Stomach (tissue), 8 donors: ENCODE measurements at regions not wholly inside any gene's neighbourhood (a gene's known extent, or its start where the extent isn't known, plus 50 kb on each side); places are given as distances from the start of the nearest gene placed in this dataset.
A peak's percentile ranks its signal among the peaks of the same experiment; 100 is the strongest.

Source experiments
- DNase-seq, 2 donors: peaks; one replicate each; pipeline versions ENCODE4 v3.0.0 to v3.0.0-alpha.2; 2013 to 2019
- H3K27ac ChIP-seq, 5 donors: fragments of 200-600 bp in 4 of 5; sonication (generic) in 4 of 5; one replicate each; pipeline ENCODE4 v1.5.1; 2013 to 2019; ENCODE audit warnings: mild to moderate bottlenecking in 1 of 5, moderate library complexity in 1 of 5
- H3K27me3 ChIP-seq, 3 donors: fragments of 200-600 bp; sonication (generic); one replicate each; pipeline ENCODE4 v1.5.1; 2017 to 2019; ENCODE audit warnings: mixed run types in 1 of 3
- H3K36me3 ChIP-seq, 4 donors: fragments of 200-600 bp; sonication (generic); 1 replicate in 3 of 4; 2 replicates in 1 of 4; pipeline ENCODE4 v1.5.1; 2016 to 2019
- H3K4me1 ChIP-seq, 4 donors: fragments of 200-600 bp; sonication (generic); one replicate each; pipeline ENCODE4 v1.5.1; 2016 to 2019
- H3K4me3 ChIP-seq, 4 donors: fragments of 200-600 bp; sonication (generic) in 3 of 4; one replicate each; pipeline ENCODE4 v1.5.1; 2016 to 2019; ENCODE audit warnings: mild to moderate bottlenecking in 1 of 4
- H3K9me3 ChIP-seq, 4 donors: fragments of 200-600 bp; sonication (generic); one replicate each; pipeline ENCODE4 v1.5.1; 2016 to 2019
- EP300 ChIP-seq: sonication (generic); formaldehyde crosslinking; IDR thresholded peaks from one replicate; pipeline ENCODE4 v1.6.1; 2017; ENCODE audit warnings: antibody characterized with exemption
- POLR2A ChIP-seq, 4 donors: fragments of 450-650 bp; IDR thresholded peaks; one replicate each; pipeline ENCODE4 v1.6.1; 2016; ENCODE audit warnings: antibody characterized with exemption in 4 of 4, control low read depth in 2 of 4, mild to moderate bottlenecking in 1 of 4, moderate library complexity in 1 of 4
- POLR2AphosphoS5 ChIP-seq, 3 donors: sonication (generic); formaldehyde crosslinking; IDR thresholded peaks; one replicate each; pipeline ENCODE4 v1.6.1; 2016; ENCODE audit warnings: antibody characterized with exemption in 3 of 3
- WGBS, 5 donors: extraction: QIAGEN DNeasy Blood & Tissue Kit in 3 of 5; methylation state at CpG; one replicate each; pipeline versions ENCODE4 v1.1.5 to v1.1.7; 2013 to 2018; 5-methylcytosine and 5-hydroxymethylcytosine counted together
- intact Hi-C: fragments of 100-400 bp; cut with DNase I; formaldehyde crosslinking; loops from one replicate; pipeline ENCODE4 v1.15.1; 2023; ENCODE audit warnings: low total_unique reads
- TF ChIP-seq, protein P1 (sequence below), 7 experiments: fragments of 450-650 bp in 4 of 7; fragments of 200-600 bp in 3 of 7; sonication (generic) in 3 of 7; IDR thresholded peaks; one replicate each; pipeline ENCODE4 v1.5.1; 2016 to 2019; ENCODE audit warnings: antibody characterized with exemption in 7 of 7, control low read depth in 2 of 7, mild to moderate bottlenecking in 1 of 7
- donor health status: healthy with polysubstance abuse.
- donor health status: Bipolar disorder and iron deficiency.
- donor health status: healthy.

- Histone ChIP-seq H3K36me3 (no peaks in the 10 kb centered on the region), H3K4me3 (no peak overlapping the region), H3K9me3 (peaks cover 0 to 6% (median 0%) of the 10 kb centered on the region in 4 donors), H3K27ac (no peak overlapping the region), H3K27me3 (no peaks in the 10 kb centered on the region), H3K4me1 (no peaks in the 10 kb centered on the region)
- intact Hi-C loops: no loop called here
- WGBS, 5 donors: 64 to 89% (median 86%) methylated on average over 2 to 5 of the region's 5 CpGs
- TF ChIP-seq POLR2A (IDR thresholded peaks at IDR 0.05) (no peak), POLR2AphosphoS5 (IDR thresholded peaks at IDR 0.05) (no peak), EP300 (no peak)
- TF ChIP-seq, protein P1, sequence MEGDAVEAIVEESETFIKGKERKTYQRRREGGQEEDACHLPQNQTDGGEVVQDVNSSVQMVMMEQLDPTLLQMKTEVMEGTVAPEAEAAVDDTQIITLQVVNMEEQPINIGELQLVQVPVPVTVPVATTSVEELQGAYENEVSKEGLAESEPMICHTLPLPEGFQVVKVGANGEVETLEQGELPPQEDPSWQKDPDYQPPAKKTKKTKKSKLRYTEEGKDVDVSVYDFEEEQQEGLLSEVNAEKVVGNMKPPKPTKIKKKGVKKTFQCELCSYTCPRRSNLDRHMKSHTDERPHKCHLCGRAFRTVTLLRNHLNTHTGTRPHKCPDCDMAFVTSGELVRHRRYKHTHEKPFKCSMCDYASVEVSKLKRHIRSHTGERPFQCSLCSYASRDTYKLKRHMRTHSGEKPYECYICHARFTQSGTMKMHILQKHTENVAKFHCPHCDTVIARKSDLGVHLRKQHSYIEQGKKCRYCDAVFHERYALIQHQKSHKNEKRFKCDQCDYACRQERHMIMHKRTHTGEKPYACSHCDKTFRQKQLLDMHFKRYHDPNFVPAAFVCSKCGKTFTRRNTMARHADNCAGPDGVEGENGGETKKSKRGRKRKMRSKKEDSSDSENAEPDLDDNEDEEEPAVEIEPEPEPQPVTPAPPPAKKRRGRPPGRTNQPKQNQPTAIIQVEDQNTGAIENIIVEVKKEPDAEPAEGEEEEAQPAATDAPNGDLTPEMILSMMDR (IDR thresholded peaks at IDR 0.05): no peak
- DNase-seq: no peak
Measured at GRCh38 chr18:73283788-73284187, 416.0 kb upstream of the NETO1 start.

GRCh38 chr18:73283032-73283431, 415.2 kb upstream of the NETO1 start:
- H3K9me3 ChIP-seq: peaks cover 0 to 6% (median 0%) of the 10 kb centered on the region in 4 donors
- TF ChIP-seq POLR2A (IDR thresholded peaks at IDR 0.05) (no peak), POLR2AphosphoS5 (IDR thresholded peaks at IDR 0.05) (no peak), EP300 (no peak)
- TF ChIP-seq, protein P1 (IDR thresholded peaks at IDR 0.05): no peak
- DNase-seq: no peak
- H3K36me3 ChIP-seq: no peaks in the 10 kb centered on the region
- no peaks in the 10 kb centered on the region for H3K27me3 ChIP-seq
- H3K4me1 ChIP-seq: no peaks in the 10 kb centered on the region
- intact Hi-C loops: no loop called here
- WGBS, 5 donors: 70 to 82% (median 76%) methylated on average over 2 of the region's 2 CpGs
- H3K4me3 ChIP-seq: no peak overlapping the region
- no peak overlapping the region for H3K27ac ChIP-seq

DNA sequence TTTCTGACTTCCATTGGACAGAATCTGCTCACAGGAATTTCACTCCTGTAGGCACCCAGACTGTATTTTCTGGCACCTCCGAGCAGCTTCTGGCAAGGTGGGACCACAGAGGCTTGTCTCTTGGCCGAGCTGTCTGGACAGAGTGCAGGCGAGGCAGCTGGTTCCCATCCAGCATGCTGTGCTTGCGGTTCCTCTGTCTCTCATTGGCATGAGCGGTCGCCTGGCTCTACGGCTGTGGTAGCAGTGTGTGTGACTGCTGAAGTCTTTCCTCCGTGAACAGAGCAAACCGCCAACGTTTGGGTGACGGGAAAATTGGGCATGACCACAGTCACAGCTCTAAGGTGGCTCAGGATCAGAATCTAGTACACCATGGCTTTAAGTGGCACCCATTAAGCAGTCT, 411.7 kb upstream of the NETO1 start:
- WGBS, 5 donors: 83 to 91% (median 87%) methylated on average over 11 of the region's 11 CpGs
- TF ChIP-seq POLR2A (IDR thresholded peaks at IDR 0.05) (no peak), EP300 (no peak), POLR2AphosphoS5 (IDR thresholded peaks at IDR 0.05) (no peak)
- TF ChIP-seq, protein P1 (IDR thresholded peaks at IDR 0.05): no peak
- Histone ChIP-seq H3K4me3 (no peak overlapping the region), H3K27me3 (no peaks in the 10 kb centered on the region), H3K9me3 (peaks cover 0 to 6% (median 0%) of the 10 kb centered on the region in 4 donors), H3K36me3 (no peaks in the 10 kb centered on the region), H3K27ac (no peak overlapping the region), H3K4me1 (no peaks in the 10 kb centered on the region)
- no peak for DNase-seq
- intact Hi-C loops: no loop called here

DNA sequence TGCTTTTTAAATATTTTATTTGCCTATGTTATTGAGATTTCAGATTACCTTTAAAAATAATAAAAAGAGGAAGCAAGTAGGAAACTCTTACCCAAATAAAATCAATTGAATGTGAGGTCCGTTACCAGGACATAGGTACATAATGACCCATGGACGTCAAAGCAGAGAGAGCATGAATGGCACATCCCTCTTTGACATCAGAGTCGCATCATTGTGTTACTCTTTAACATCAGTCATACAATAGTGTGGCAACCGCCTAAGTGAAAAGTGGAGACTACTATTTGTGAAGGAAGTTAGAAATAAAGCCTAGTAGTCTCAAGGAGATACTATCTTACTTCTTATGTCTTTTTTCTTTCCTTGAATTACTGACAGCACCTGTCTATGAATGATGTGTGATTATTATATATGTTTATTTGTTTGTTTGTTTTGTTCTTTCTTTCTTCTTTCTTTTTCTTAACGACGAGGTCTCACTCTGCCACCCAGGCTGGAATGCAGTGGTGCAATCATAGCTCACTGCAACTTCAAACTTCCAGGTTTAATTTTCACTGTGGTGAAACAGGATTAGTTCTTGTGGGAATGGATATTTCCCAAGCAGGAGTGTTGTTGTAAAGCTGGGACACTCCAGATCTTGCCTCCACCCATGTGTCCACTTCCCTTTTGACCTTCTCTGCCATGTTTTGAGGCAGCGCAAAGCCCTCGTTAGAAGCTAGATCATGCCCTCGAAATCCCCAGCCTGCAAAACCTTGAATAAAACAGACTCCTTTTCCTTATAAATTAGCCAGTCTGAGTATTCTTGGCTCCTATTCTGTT, 407.2 kb upstream of the NETO1 start:
- no peaks in the 10 kb centered on the region for H3K4me1 ChIP-seq
- intact Hi-C loops: no loop called here
- H3K27me3 ChIP-seq: no peaks in the 10 kb centered on the region
- TF ChIP-seq, protein P1 (IDR thresholded peaks at IDR 0.05): no peak
- TF ChIP-seq EP300 (no peak), POLR2A (IDR thresholded peaks at IDR 0.05) (no peak), POLR2AphosphoS5 (IDR thresholded peaks at IDR 0.05) (no peak)
- DNase-seq: peak in 1 of 2 donors; percentile 4
- no peak overlapping the region for H3K4me3 ChIP-seq
- H3K27ac ChIP-seq: no peak overlapping the region
- 81 to 89% (median 86%) methylated on average over 9 of the region's 9 CpGs for WGBS, 5 donors
- H3K36me3 ChIP-seq: no peaks in the 10 kb centered on the region
- no peaks in the 10 kb centered on the region for H3K9me3 ChIP-seq
